K562 (cell line): ENCODE measurements at regions not wholly inside any gene's neighbourhood (a gene's known extent, or its start where the extent isn't known, plus 50 kb on each side); places are given as distances from the start of the nearest gene placed in this dataset.

ENCODE experiments used
- MTA1 ChIP-seq: fragments of 450-650 bp; IDR thresholded peaks from 2 replicates; pipeline ENCODE4 v1.6.1; 2017; ENCODE audit warnings: borderline replicate concordance
- MYNN ChIP-seq, 2 experiments: sonication (generic); formaldehyde crosslinking in 1 of 2; IDR thresholded peaks; 2 replicates each; pipeline versions ENCODE4 v1.5.0 to v1.6.1; 2016 to 2020; ENCODE audit warnings: antibody characterized with exemption in 1 of 2, missing genetic modification reagents in 1 of 2
- RBM34 ChIP-seq: fragments of 200-400 bp; formaldehyde crosslinking; IDR thresholded peaks from 2 replicates; pipeline ENCODE4 v1.6.1; 2018; ENCODE audit warnings: low read length, borderline replicate concordance; ENCODE audit not compliant: insufficient read depth
- ZNF212 ChIP-seq: fragments of 450-650 bp; formaldehyde crosslinking; IDR thresholded peaks from 2 replicates; pipeline ENCODE4 v1.4.0; 2020; ENCODE audit warnings: mild to moderate bottlenecking
- ZNF263 ChIP-seq: sonication (generic); formaldehyde crosslinking; IDR thresholded peaks from 2 replicates; pipeline ENCODE4 v1.8.0; 2022; ENCODE audit warnings: mild to moderate bottlenecking, missing genetic modification reagents, borderline replicate concordance
- TF ChIP-seq, protein P1 (sequence below), 3 experiments: IDR thresholded peaks in 2 of 3; conservative IDR thresholded peaks in 1 of 3; 2 replicates each; pipeline ENCODE4 v1.5.1; 2011 to 2012; ENCODE audit warnings: low read length in 3 of 3, mild to moderate bottlenecking in 3 of 3, control low read depth in 2 of 3, improper control_type of control experiment in 1 of 3, inconsistent platforms in 1 of 3, low read depth in 1 of 3, mixed read lengths in 1 of 3, moderate library complexity in 1 of 3; ENCODE audit not compliant: insufficient read depth in 2 of 3
- TF ChIP-seq, protein P2 (sequence below): fragments of 250-450 bp; sonication (Bioruptor Pico); IDR thresholded peaks from 2 replicates; pipeline ENCODE4 v1.4.0; 2020; ENCODE audit warnings: mild to moderate bottlenecking

DNA sequence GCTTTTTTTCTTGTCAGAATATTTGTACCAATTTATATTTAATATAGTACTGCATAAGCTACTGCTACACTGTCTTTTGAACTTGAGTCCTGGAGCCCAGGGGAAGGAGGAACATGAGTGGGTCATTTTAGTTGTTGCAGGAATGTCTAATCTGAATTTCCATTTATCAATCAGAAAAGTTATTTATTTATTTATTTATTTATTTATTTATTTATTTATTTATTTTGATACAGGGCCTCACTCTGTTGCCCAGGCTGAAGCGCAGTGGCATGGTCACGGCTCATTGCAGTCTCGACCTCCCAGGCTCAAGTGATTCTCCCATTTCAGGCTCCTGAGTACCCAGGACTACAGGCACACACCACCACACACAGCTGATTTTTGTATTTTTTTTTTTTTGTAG is 712.6 kb downstream of the NR2F1-AS1 start:
- TF ChIP-seq ZNF212 (CRISPR knock-in tag) (no peak), RBM34 (no peak), MYNN (IDR thresholded peaks at IDR 0.05) (no peak), MYNN (CRISPR knock-in tag; IDR thresholded peaks at IDR 0.05) (no peak), MTA1 (no peak), ZNF263 (CRISPR knock-in tag) (no peak)
- TF ChIP-seq, protein P1, sequence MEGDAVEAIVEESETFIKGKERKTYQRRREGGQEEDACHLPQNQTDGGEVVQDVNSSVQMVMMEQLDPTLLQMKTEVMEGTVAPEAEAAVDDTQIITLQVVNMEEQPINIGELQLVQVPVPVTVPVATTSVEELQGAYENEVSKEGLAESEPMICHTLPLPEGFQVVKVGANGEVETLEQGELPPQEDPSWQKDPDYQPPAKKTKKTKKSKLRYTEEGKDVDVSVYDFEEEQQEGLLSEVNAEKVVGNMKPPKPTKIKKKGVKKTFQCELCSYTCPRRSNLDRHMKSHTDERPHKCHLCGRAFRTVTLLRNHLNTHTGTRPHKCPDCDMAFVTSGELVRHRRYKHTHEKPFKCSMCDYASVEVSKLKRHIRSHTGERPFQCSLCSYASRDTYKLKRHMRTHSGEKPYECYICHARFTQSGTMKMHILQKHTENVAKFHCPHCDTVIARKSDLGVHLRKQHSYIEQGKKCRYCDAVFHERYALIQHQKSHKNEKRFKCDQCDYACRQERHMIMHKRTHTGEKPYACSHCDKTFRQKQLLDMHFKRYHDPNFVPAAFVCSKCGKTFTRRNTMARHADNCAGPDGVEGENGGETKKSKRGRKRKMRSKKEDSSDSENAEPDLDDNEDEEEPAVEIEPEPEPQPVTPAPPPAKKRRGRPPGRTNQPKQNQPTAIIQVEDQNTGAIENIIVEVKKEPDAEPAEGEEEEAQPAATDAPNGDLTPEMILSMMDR (IDR thresholded peaks at IDR 0.05 in 2 of 3, conservative IDR thresholded peaks at IDR 0.05 in 1 of 3; ENCODE audit: insufficient read depth in 2 of 3, low read depth in 1 of 3, low read length in 3 of 3), result no peak
- TF ChIP-seq, protein P2, sequence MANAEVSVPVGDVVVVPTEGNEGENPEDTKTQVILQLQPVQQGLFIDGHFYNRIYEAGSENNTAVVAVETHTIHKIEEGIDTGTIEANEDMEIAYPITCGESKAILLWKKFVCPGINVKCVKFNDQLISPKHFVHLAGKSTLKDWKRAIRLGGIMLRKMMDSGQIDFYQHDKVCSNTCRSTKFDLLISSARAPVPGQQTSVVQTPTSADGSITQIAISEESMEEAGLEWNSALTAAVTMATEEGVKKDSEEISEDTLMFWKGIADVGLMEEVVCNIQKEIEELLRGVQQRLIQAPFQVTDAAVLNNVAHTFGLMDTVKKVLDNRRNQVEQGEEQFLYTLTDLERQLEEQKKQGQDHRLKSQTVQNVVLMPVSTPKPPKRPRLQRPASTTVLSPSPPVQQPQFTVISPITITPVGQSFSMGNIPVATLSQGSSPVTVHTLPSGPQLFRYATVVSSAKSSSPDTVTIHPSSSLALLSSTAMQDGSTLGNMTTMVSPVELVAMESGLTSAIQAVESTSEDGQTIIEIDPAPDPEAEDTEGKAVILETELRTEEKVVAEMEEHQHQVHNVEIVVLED (CRISPR knock-in tag), result no peak
